B cell (primary cell): ENCODE measurements at regions not wholly inside any gene's neighbourhood (a gene's known extent, or its start where the extent isn't known, plus 50 kb on each side); places are given as distances from the start of the nearest gene placed in this dataset.

Experiments used
- CTCF ChIP-seq: fragments of 200-600 bp; IDR thresholded peaks from one replicate; pipeline ENCODE4 v1.8.0; 2022; ENCODE audit warnings: antibody characterized with exemption, mild to moderate bottlenecking
- EZH2 ChIP-seq: IDR thresholded peaks from 2 replicates; pipeline ENCODE4 v1.6.1; 2012; ENCODE audit warnings: borderline replicate concordance, low read depth, mild to moderate bottlenecking, moderate library complexity, low read length; ENCODE audit not compliant: insufficient read depth, poor library complexity, severe bottlenecking

DNA sequence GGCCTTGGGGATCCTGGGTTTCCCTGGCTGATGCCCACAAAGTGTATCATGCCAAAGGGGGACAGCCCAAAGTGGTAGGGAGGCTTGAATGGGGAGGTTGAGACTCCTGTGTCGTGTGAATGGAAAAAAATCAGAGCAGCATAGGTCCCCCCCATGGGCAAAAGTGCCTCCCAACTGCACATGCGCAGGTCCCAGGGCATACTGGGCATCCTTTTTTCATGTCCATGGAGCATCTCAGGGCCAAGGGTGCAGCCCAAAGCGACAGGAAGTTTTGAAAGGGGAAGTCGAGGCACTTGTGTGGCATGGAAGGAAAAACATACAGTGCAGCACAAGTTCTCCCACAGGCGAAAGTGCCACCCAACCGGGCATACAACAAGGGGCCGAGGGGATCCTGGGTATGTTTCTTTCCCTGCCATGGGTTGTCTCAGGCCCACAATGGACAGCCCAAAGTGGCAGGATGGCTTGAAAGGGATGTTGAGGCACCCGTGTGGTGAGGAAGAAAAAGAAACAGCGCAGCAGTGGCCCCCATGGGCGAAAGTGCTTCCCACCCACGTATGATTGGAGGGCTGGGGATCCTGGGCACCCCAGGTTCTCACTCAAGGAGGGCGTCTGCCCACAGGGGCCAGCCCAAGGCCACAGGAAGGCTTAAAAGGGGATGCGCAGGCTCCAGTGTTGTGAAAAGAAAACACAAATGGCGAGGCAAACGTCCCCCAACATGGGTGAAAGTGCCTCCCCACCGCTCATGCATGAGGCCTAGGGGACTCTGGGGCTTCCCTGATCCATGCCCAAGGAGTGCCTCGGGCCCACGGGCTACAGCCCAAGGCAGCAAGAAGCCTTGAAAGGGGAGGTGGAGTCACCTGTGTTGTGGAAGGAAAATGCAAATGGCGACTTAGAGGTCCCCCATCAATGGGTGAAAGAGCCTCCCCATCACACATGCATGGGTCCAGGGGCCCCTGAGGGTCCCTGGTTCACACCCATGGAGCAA, 573.7 kb downstream of the ALG10 start:
- TF ChIP-seq CTCF, result no peak
- TF ChIP-seq EZH2, result no peak
